CD4-positive, alpha-beta memory T cell (primary cell): ENCODE measurements at regions not wholly inside any gene's neighbourhood (a gene's known extent, or its start where the extent isn't known, plus 50 kb on each side); places are given as distances from the start of the nearest gene placed in this dataset.

Source experiments
- CTCF ChIA-PET: fragments of 350-600 bp; sonication (Branson Sonifier 250); formaldehyde crosslinking; loops from one replicate; lab custom pipeline; 2021; ENCODE audit warnings: inconsistent platforms; ENCODE audit not compliant: partially characterized antibody; lab: Charles Lee
- POLR2A ChIA-PET: fragments of 350-600 bp; sonication (Branson Sonifier 250); formaldehyde crosslinking; loops from one replicate; lab custom pipeline; 2021; ENCODE audit not compliant: partially characterized antibody; lab: Charles Lee
- DNase-seq, 5 donors: peaks; one replicate each; pipeline versions ENCODE4 v3.0.0 to v3.0.0-alpha.2; 2020 to 2022; ENCODE audit warnings: mixed read lengths in 1 of 5
- H3K27ac ChIP-seq: one replicate; pipeline ENCODE4 v1.7.0; 2013; ENCODE audit warnings: low read depth, low read length
- H3K27me3 ChIP-seq: 2 replicates; pipeline ENCODE4 v1.7.0; 2013; ENCODE audit warnings: mild to moderate bottlenecking, low read length, moderate library complexity; ENCODE audit not compliant: insufficient read depth
- H3K36me3 ChIP-seq: 2 replicates; pipeline ENCODE4 v1.7.0; 2013; ENCODE audit warnings: mild to moderate bottlenecking, low read length, moderate library complexity; ENCODE audit not compliant: insufficient read depth
- H3K4me1 ChIP-seq: 2 replicates; pipeline ENCODE4 v1.7.0; 2013; ENCODE audit warnings: mild to moderate bottlenecking, low read length, moderate library complexity; ENCODE audit not compliant: insufficient read depth
- H3K4me3 ChIP-seq, 2 donors: one replicate each; pipeline ENCODE4 v1.7.0; 2013; ENCODE audit warnings: low read length in 2 of 2, mild to moderate bottlenecking in 1 of 2
- H3K9me3 ChIP-seq, 2 donors: one replicate each; pipeline ENCODE4 v1.7.0; 2013; ENCODE audit warnings: low read length in 2 of 2, control low read depth in 1 of 2; ENCODE audit not compliant: control insufficient read depth in 1 of 2
- H3K27ac Mint-ChIP-seq, 7 donors: one replicate each; pipeline ENCODE4 v1.8.0; 2020 to 2021; ENCODE audit warnings: mixed read lengths in 7 of 7, mild to moderate bottlenecking in 6 of 7, inconsistent platforms in 3 of 7, moderate library complexity in 3 of 7
- H3K27me3 Mint-ChIP-seq, 2 donors: one replicate each; pipeline ENCODE4 v1.8.0; 2020 to 2021; ENCODE audit warnings: mixed read lengths in 2 of 2
- H3K36me3 Mint-ChIP-seq, 2 donors: one replicate each; pipeline ENCODE4 v1.8.0; 2020 to 2021; ENCODE audit warnings: mixed read lengths in 2 of 2, inconsistent platforms in 1 of 2, mild to moderate bottlenecking in 1 of 2
- H3K4me1 Mint-ChIP-seq, 4 donors: one replicate each; pipeline ENCODE4 v1.8.0; 2020 to 2021; ENCODE audit warnings: mixed read lengths in 4 of 4, mild to moderate bottlenecking in 1 of 4
- H3K4me3 Mint-ChIP-seq, 8 donors: one replicate each; pipeline ENCODE4 v1.8.0; 2020 to 2021; ENCODE audit warnings: mixed read lengths in 8 of 8, mild to moderate bottlenecking in 7 of 8, moderate library complexity in 6 of 8, inconsistent platforms in 3 of 8
- H3K9me3 Mint-ChIP-seq, 8 donors: one replicate each; pipeline ENCODE4 v1.8.0; 2020 to 2021; ENCODE audit warnings: mixed read lengths in 8 of 8, mild to moderate bottlenecking in 5 of 8, inconsistent platforms in 3 of 8, moderate library complexity in 1 of 8
- intact Hi-C: fragments of 100-400 bp; cut with micrococcal nuclease; formaldehyde crosslinking; loops from one replicate; pipeline ENCODE4 v1.15.1; 2023

DNA sequence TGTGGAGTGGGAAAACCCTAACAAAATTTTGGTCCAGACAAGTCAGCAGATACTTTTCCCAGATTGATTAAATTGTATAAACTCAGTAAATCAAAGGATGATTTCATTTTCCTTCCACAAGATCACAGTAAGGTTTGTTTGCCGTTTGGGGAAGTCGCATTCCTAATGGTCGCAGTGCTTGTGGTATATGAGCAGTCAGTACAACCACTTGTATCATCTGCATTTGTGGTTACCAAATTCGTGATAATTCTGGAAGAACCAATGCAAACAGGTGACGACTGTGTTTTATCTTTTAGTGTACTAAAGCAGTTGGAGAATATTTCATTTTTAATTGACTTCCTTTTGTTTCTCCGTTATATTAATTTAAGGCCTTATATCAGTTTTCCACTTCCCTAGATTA lies 100.0 kb upstream of the CNTN6 start:
- no peak overlapping the region for H3K27ac Mint-ChIP-seq
- peaks cover 2 to 24% (median 11%) of the 10 kb centered on the region in 8 donors for H3K9me3 Mint-ChIP-seq
- H3K4me3 Mint-ChIP-seq: no peak overlapping the region

DNA sequence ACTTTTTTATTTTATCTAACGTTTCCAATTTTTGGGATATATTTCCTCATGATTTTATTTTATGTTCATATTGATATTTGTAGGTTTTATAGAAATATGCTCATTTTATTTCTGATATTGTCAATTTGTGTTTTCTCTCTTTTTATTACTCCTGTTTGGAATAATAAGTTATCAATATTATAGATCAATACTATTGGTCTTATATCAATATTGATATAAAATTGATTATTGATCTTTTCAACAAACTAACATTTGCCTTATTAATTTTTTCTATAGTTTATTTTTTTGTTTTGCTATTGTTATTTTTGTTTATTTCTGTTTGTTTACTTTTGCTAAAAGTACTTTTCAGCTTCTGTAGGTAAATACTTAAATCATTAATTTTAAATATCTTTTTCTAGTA lies 90.8 kb upstream of the CNTN6 start:
- CTCF ChIA-PET: no interaction called here
- intact Hi-C loops: no loop called here

More for the DNA sequence above, 100.0 kb upstream of the CNTN6 start:
- no peaks in the 10 kb centered on the region for H3K27me3 Mint-ChIP-seq
- no peak overlapping the region for H3K27ac ChIP-seq
- DNase-seq: no peak
- H3K36me3 Mint-ChIP-seq: no peaks in the 10 kb centered on the region
- H3K27me3 ChIP-seq: no peaks in the 10 kb centered on the region
- H3K36me3 ChIP-seq: no peaks in the 10 kb centered on the region
- no peak overlapping the region for H3K4me3 ChIP-seq
- H3K4me1 Mint-ChIP-seq: no peaks in the 10 kb centered on the region
- POLR2A ChIA-PET: no interaction called here
- intact Hi-C loops: no loop called here
- CTCF ChIA-PET: no interaction called here
- H3K4me1 ChIP-seq: no peaks in the 10 kb centered on the region
- no peaks in the 10 kb centered on the region for H3K9me3 ChIP-seq

DNA sequence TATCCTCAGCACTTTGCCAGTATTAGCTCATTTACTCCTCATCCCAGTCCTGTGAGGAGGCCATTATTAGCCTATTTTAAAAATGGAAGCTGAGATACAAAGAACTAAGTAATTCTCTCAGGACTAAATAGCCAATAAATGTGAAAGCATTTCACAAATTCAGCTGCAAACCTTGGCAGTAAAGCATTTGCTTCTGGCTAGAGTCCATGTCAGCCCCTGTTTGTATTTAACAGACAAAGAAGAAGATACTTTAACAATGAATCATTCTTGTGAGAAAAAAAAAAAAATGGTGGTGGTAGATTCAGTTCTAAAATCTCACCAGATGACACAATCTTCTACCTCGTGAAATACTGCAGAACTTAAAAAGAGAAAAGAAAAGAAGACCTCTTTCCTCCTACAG lies 85.0 kb upstream of the CNTN6 start:
- ChIA-PET CTCF (no interaction called here), POLR2A (no interaction called here)
- no peak overlapping the region for H3K27ac ChIP-seq
- no peaks in the 10 kb centered on the region for H3K36me3 Mint-ChIP-seq
- no peaks in the 10 kb centered on the region for H3K4me1 Mint-ChIP-seq
- intact Hi-C loops: no loop called here
- H3K27me3 Mint-ChIP-seq: no peaks in the 10 kb centered on the region
- H3K27me3 ChIP-seq: no peaks in the 10 kb centered on the region
- no peak overlapping the region for H3K4me3 Mint-ChIP-seq
- no peaks in the 10 kb centered on the region for H3K4me1 ChIP-seq
- no peaks in the 10 kb centered on the region for H3K9me3 ChIP-seq
- H3K27ac Mint-ChIP-seq: no peak overlapping the region
- peaks cover 0 to 9% (median 1%) of the 10 kb centered on the region in 8 donors for H3K9me3 Mint-ChIP-seq
- DNase-seq: no peak
- H3K4me3 ChIP-seq: no peak overlapping the region
- no peaks in the 10 kb centered on the region for H3K36me3 ChIP-seq

More for the DNA sequence above, 90.8 kb upstream of the CNTN6 start:
- DNase-seq: no peak
- no peak overlapping the region for H3K27ac ChIP-seq
- H3K36me3 ChIP-seq: no peaks in the 10 kb centered on the region
- Mint-ChIP-seq H3K9me3 (peaks cover 0 to 11% (median 6%) of the 10 kb centered on the region in 8 donors), H3K4me3 (no peak overlapping the region), H3K27me3 (no peaks in the 10 kb centered on the region), H3K27ac (no peak overlapping the region), H3K36me3 (no peaks in the 10 kb centered on the region), H3K4me1 (no peaks in the 10 kb centered on the region)
- H3K4me1 ChIP-seq: no peaks in the 10 kb centered on the region
- POLR2A ChIA-PET: no interaction called here
- no peaks in the 10 kb centered on the region for H3K27me3 ChIP-seq
- no peaks in the 10 kb centered on the region for H3K9me3 ChIP-seq
- H3K4me3 ChIP-seq: no peak overlapping the region

DNA sequence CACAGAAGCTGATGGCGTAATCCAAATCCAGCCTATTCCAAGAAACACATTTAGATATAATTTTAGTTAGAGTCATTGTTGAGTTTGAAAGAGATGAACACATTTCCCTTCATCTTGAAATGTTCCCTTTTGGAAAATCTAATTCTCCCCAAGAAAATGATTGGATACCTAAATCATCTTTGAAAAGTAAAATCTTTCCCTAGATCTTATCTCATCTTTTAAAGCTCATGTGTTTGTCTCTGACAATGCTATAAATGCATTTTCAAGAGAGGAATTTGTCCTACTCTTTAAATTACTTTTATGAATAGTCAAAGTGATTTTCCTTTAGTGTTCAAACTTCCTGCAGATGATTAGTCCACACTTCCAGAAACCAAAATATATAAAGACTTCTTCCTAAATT lies 82.6 kb upstream of the CNTN6 start:
- Histone ChIP-seq H3K27ac (no peak overlapping the region), H3K4me1 (no peaks in the 10 kb centered on the region), H3K9me3 (no peaks in the 10 kb centered on the region), H3K27me3 (no peaks in the 10 kb centered on the region), H3K36me3 (no peaks in the 10 kb centered on the region), H3K4me3 (no peak overlapping the region)
- H3K36me3 Mint-ChIP-seq: no peaks in the 10 kb centered on the region
- peaks cover 0 to 7% (median 4%) of the 10 kb centered on the region in 8 donors for H3K9me3 Mint-ChIP-seq
- no peak for DNase-seq
- intact Hi-C loops: no loop called here
- H3K27me3 Mint-ChIP-seq: no peaks in the 10 kb centered on the region
- H3K27ac Mint-ChIP-seq: no peak overlapping the region
- CTCF ChIA-PET: no interaction called here
- H3K4me3 Mint-ChIP-seq: no peak overlapping the region
- POLR2A ChIA-PET: no interaction called here
- no peaks in the 10 kb centered on the region for H3K4me1 Mint-ChIP-seq

DNA sequence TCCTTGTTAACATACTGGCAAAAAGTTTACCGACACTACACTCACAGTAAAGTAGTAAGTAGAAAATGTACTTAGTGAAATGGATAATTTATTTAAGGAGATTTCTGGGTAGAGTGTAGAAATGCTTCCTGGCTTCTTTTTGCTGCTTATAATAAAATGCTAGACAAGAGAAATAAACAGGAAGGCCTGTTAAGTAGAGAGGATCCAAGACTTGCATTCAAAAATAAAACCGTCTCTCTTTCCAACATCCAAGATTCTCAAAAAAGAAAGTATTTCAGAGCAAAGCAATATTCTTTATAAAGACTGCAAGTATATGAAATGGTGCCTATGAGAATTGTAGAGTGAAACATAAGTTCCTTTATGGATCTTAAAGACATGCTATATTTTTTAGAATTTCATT lies 77.0 kb upstream of the CNTN6 start:
- ChIA-PET POLR2A (no interaction called here), CTCF (no interaction called here)
- H3K9me3 ChIP-seq: no peaks in the 10 kb centered on the region
- no peaks in the 10 kb centered on the region for H3K36me3 ChIP-seq
- Mint-ChIP-seq H3K4me1 (no peaks in the 10 kb centered on the region), H3K27ac (no peak overlapping the region), H3K27me3 (no peaks in the 10 kb centered on the region), H3K4me3 (no peak overlapping the region), H3K9me3 (peaks cover 0 to 14% (median 11%) of the 10 kb centered on the region in 8 donors), H3K36me3 (no peaks in the 10 kb centered on the region)
- no peaks in the 10 kb centered on the region for H3K4me1 ChIP-seq
- no peak overlapping the region for H3K4me3 ChIP-seq
- intact Hi-C loops: no loop called here
- no peak for DNase-seq
- H3K27ac ChIP-seq: no peak overlapping the region
- no peaks in the 10 kb centered on the region for H3K27me3 ChIP-seq

DNA sequence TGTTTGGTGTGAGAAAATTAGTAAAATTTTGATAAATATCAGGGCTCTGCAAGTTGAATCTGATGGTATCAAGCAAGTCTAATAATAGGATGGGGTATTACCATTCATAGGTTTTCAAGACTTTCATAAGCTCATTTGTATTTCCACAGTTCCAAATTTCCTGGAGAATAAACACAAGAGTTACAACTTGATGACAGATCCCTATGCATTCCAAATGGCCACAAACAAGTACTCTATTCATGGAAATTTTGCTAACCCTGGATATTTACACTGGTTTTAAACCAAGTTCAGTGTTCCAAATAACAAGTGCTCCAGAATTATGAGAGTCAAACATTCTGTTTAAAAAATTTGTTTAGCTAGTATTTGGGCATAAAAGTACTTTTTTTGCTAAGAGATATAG lies 75.0 kb upstream of the CNTN6 start:
- no peaks in the 10 kb centered on the region for H3K4me1 ChIP-seq
- H3K36me3 ChIP-seq: no peaks in the 10 kb centered on the region
- H3K4me3 Mint-ChIP-seq: no peak overlapping the region
- no peaks in the 10 kb centered on the region for H3K27me3 Mint-ChIP-seq
- no peak overlapping the region for H3K27ac ChIP-seq
- POLR2A ChIA-PET: no interaction called here
- intact Hi-C loops: no loop called here
- H3K4me1 Mint-ChIP-seq: no peaks in the 10 kb centered on the region
- CTCF ChIA-PET: no interaction called here
- H3K27ac Mint-ChIP-seq: no peak overlapping the region
- H3K9me3 Mint-ChIP-seq: peaks cover 0 to 15% (median 9%) of the 10 kb centered on the region in 8 donors
- H3K36me3 Mint-ChIP-seq: no peaks in the 10 kb centered on the region
- no peak overlapping the region for H3K4me3 ChIP-seq
- H3K9me3 ChIP-seq: no peaks in the 10 kb centered on the region
- no peaks in the 10 kb centered on the region for H3K27me3 ChIP-seq
- DNase-seq: no peak

DNA sequence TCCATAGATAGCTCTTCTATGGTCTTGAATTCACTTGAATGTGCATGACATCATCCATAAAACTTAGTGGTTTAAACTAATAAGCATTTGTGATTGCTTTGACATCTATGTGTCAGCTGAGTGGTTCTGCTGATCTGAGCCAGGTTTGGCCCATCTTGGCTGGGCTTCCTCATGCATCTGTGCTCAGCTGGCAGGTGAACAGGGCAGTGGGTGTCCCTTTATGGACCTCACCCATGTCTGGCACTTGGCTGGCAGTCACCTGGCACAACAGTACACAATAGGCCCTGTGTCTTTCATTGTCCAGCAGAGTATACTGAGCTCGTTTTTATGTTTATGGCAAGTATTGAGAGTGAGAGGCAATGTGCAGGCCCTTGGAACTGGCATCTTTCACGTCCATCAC lies 73.7 kb upstream of the CNTN6 start:
- POLR2A ChIA-PET: no interaction called here
- Histone ChIP-seq H3K27ac (no peak overlapping the region), H3K36me3 (no peaks in the 10 kb centered on the region), H3K9me3 (no peaks in the 10 kb centered on the region), H3K4me1 (no peaks in the 10 kb centered on the region), H3K27me3 (no peaks in the 10 kb centered on the region), H3K4me3 (no peak overlapping the region)
- H3K36me3 Mint-ChIP-seq: no peaks in the 10 kb centered on the region
- H3K4me1 Mint-ChIP-seq: no peaks in the 10 kb centered on the region
- H3K27ac Mint-ChIP-seq: no peak overlapping the region
- intact Hi-C loops: no loop called here
- no peaks in the 10 kb centered on the region for H3K27me3 Mint-ChIP-seq
- no peak for DNase-seq
- H3K9me3 Mint-ChIP-seq: peaks cover 0 to 15% (median 8%) of the 10 kb centered on the region in 8 donors
- CTCF ChIA-PET: no interaction called here
- H3K4me3 Mint-ChIP-seq: no peak overlapping the region

DNA sequence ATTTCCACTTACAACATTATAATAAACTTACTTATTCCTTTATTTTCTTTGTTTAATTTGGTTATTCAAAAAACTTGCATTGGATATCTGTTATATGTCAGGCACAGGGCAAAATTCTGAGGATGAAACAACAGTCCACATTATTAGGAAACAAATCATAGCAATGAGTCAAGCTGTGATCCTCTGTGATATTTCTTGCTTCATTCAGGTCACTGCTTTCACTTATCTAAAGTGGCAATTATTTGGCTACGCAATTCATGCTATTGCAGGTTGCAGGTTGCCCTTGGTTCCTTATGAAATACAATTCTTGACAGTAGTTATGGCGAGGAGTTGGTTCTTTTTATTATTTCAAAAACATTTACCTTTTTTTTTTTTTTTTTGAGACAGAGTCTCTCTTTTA lies 66.4 kb upstream of the CNTN6 start:
- H3K4me3 Mint-ChIP-seq: no peak overlapping the region
- H3K27me3 Mint-ChIP-seq: no peaks in the 10 kb centered on the region
- H3K27ac Mint-ChIP-seq: no peak overlapping the region
- no peaks in the 10 kb centered on the region for H3K36me3 Mint-ChIP-seq
- ChIA-PET POLR2A (no interaction called here), CTCF (no interaction called here)
- H3K4me1 Mint-ChIP-seq: no peaks in the 10 kb centered on the region
- Histone ChIP-seq H3K27me3 (no peaks in the 10 kb centered on the region), H3K4me1 (no peaks in the 10 kb centered on the region), H3K9me3 (no peaks in the 10 kb centered on the region), H3K36me3 (no peaks in the 10 kb centered on the region), H3K27ac (no peak overlapping the region), H3K4me3 (no peak overlapping the region)
- DNase-seq: no peak
- peaks cover 0 to 11% (median 4%) of the 10 kb centered on the region in 8 donors for H3K9me3 Mint-ChIP-seq
- intact Hi-C loops: no loop called here
